GM21367 (cell line): ENCODE measurements at regions not wholly inside any gene's neighbourhood (a gene's known extent, or its start where the extent isn't known, plus 50 kb on each side); places are given as distances from the start of the nearest gene placed in this dataset.

Experiments
- ATAC-seq: cut with Tn5 transposase; IDR thresholded peaks from one replicate; pipeline ENCODE4 v1.9.1; 2021; ENCODE audit not compliant: unreplicated experiment

DNA sequence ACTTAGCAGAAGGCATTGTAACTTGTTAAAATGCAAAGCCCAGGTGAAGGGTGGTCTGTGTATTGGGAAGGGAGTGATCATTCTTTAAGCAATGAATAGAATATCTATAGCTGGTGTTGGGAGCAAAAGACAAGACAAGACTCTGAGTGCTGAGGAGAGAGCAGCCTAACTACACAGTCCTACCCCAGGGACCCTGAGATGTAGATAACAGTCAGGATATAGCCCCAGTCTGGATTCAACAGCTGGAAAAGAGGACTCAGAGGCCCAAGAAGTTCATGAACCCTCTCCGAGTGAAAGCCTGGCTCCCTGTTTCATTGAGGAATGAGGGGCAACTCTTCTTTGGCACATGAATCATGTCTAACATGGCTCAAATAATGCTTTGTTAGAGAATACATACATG, 310.7 kb upstream of the SLC14A2 start:
- no peak for ATAC-seq

DNA sequence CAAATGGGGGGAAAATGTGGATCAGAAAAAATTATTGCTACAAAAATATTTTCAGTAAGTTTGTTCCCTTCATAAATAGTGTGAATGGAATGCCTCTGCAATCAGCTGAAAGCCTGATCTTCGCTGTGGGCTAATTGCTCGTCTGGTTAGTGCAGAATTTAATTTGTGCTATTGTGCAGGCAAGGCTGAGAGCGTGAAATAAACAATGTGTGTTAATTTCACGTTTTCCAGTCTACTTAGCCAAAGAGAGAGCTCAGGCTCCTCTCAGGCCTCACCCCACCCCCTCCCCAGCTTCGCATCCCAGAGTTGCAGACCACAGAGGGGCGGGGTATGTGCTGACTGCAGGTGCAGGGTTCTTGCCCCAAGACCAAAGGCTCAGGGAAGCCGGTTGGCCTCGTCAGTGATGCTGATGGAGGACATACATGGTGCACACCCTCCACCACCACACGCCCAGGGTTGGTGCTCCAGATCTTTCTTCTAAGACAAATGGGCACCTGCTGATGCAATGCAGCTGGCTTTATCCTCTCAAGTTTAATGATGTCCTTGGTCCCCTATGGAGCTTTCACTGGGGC, 302.6 kb upstream of the SLC14A2 start:
- ATAC-seq = no peak

DNA sequence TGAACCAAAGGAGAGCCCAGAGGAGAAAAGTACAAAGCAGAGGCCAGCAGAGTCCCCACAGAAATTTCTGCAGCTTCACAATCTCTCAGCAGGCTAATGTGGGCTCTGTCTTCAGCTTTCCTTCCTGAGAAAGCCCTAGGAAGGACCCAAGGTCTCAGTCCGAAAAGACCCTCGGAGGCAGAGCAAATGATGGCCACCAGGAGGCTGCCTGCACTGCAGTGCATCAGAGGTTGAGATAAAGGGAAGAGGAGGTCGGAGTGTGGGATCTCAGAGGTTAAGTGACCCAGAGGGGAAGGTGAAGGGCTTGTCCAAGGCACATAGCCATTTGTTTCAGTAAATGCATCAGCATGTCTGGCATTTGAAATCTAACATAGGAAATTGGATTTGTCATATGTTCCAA, 299.1 kb upstream of the SLC14A2 start:
- no peak for ATAC-seq

DNA sequence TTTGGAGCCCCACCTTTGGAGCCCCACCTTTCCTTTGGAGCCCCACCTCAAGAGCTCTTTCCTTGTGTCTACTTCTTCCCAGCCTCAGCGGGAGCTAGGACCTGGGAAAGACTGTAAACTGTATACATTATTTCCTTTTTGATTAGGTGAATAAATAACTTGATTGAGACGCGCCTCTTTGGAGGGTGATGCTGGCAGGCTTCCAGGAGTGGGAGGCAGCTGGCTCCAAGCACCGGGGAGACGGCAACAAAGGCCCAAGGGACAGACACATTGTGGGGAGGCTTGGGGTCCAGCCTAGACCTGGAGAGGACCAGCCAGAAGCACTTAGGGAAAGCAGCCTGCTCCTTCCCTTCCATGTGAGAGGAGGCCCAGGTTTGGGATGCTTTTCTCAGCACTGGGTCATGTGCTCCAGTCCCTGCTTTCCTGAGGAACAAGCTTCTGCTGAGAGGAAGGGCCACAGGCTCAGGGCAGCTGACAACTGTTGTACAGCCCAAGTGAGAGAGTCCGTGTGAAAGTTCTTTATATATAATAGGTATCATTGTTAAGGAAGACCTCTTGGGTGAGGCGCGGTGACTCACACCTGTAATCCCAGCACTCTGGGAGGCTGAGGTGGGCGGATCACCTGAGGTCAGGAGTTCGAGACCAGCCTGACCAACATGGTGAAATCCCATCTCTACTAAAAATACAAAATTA, 297.2 kb upstream of the SLC14A2 start:
- ATAC-seq = no peak

DNA sequence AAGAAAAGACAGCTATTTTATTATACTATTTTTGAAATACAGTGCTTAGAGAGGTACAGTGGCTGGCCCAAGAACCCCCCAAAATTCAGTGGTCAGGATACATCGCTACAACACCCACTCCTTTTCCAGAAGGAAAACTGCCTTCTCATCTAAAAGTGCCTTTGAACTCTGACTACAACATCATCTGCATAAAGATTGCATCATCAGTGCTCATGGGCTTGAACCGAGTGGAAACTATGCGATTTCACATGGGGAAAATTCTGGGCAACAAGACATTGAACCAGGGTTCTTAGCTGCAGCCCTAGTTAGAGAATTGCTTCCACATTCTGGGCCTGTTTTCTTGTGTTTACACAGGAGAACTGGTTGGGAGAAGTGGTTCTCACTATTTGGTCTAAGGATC, 294.6 kb upstream of the SLC14A2 start:
- no peak for ATAC-seq

DNA sequence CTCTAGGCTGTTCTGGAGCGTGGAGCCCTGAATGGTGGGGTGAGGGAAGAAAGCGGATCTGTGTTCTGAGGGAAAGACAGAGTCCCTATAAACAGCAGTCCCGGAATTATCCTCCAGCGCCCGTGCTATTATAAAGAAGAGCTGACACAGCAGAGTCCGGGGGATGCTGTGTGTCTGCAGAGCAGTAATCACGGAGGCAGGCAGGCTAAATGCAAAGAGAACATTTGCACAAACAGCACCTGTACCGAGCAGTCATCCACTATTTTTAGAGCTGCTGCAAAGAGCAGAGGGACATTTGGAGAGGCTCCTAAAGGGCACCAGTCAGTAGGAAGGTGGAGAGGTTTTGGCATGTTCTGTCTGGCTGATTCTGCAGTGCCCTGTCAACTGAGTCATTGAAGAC, 293.8 kb upstream of the SLC14A2 start:
- no peak for ATAC-seq

DNA sequence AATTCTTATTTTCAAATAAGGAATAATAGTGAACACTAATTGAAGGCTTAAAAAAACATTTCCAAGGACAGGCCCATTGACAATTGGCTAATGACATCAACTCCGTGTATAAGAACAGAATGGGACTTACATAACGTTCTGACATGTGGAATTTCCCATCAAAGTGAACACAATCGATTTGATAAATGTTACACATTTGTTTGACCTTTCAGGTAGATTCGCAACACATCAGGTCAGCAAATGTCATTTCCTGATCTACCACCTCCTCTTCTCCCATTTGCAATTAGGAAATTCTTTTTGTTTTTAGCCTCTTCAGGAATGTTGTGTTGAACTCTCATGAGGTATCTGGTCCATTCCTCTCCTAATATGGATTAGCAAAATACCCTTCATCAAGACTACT, 292.9 kb upstream of the SLC14A2 start:
- ATAC-seq = no peak

DNA sequence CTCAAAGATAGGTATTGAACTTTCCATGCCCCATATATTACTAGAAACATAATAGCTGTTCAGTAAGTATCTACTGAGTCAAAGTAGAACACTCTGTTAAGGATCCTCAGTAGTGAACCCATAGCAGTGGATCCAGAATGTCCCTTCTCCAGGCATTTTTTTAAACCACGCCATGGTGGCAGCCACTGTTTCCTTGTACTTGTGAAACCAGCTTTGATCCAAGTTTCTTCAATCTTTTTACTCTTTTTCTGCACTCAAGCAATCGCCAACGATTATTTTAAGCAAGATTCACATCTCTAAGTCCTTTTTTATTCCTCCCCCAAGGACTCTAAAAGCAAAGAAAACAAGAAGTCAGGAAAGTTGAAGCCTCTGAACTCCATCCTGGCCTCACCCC, 291.2 kb upstream of the SLC14A2 start:
- ATAC-seq = no peak

DNA sequence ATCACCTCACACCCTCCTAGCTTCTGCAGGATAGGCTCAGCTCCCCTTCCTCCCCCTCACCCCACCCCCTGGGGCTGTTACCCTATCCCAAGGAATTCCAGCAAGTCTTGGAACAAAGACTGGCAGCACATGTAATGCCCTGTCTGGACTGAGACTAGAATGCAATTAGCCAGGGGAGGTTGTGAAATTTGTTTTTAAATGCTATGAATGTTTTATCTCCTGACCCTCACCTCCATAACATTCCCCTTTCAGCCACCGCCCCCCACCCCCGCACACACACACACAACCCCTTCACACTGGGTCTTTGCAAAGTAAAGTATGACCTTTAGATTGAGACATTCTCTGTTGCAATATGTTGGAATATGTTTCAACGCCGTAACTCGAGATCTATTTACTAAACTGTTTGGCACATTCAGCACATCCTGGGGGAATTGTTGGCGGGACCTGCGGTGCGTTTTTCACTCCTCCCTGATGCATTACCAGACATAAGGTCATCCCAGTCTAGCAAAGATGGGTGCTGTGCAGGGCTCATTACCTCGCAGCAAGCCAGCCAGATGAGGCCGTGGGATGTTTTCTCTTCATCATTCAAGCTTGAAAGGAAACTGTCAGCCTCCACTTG, 290.7 kb upstream of the SLC14A2 start:
- no peak for ATAC-seq

DNA sequence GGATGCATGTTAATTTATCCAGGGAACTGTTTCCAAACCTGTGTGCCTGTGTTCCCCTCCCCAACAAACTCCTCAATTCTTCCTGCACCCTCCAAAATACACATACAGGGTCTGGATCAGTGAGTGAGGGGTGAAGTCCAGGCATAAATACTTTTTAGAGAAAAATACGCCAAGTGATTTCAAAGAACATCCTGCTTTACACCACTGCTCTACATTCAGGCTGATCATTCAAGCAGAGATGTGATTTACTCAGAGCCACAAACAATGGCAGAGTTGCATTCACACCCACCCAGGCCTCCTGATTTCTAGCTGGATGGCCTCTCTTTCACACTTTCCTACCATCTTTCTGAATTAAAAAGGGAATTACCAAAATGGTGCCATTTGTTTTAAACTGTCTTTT, 289.5 kb upstream of the SLC14A2 start:
- no peak for ATAC-seq

DNA sequence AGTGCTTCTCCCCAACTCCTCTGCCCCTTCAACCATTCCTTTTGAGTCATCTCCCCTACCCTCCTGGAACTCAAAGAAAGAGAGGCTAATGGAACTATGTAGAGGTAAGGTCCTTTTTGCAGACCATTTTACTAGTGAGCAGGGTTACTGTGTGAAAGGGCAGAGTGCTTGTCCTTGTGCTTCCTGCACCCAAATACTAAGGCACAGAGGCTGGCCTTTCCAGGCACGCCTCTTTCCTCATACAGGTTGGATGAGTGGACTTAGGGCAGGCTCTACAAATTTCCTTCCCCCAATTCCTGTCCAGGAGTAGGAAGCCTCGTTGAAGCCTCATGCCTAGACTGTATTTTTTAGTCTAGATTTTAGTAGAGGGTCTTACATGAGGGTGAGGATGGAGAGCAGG, 288.8 kb upstream of the SLC14A2 start:
- ATAC-seq = no peak

DNA sequence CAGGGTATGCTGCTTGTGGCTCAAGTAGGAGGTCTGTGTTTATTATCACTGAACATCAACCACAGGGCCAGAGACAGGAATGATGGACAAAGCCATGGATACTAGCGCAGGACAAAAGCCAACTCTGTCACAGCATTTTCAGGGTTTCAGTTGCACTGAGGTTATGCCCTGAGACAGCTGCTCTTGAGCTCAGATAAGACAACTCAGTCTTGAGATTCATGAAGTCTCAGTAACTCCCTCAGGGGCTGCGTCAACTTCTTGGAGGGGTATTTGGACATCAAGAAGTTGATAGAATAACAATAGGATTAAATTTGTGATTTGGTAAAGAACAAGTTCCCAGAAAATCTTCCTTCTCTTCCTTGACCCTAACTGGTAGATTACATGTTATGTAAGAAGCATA, 287.0 kb upstream of the SLC14A2 start:
- no peak for ATAC-seq

DNA sequence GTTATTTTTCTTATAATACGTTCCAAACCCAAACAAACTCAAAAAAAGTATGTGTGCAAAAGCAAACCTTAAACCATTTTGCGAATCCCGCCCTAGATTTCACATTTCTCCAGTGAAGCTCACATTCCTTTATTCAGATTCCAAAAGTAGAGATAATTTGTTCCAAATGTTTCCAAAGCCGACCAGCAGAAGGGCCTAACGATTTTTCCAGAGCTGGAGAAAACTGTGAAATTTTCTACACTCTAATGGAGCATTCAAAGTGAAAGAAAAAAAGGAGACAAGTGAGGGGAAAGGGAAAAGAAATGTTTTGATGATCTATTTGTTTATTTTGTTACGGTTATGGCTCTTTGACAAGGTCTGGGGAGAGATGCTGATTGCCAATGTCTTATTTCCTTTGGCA, 286.5 kb upstream of the SLC14A2 start:
- no peak for ATAC-seq

DNA sequence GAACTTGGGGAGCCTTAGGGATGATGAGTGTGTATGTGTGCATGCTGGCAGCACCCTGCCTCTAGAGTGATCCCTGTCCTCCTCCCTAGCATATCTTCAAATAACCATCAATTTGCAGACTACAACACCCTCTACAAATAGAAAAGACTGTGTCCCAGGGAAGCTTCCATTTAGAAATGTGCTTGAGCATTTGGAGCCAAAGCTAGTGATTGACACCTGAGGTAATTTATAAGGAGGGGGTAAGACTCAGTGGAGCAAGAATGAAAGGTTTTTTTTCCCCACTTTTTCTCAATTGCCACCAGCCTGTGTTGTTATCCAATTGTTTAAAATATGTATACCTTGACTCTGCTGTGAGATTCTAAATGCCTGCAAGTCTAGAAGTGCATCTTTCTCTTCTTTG, 286.0 kb upstream of the SLC14A2 start:
- ATAC-seq = no peak

DNA sequence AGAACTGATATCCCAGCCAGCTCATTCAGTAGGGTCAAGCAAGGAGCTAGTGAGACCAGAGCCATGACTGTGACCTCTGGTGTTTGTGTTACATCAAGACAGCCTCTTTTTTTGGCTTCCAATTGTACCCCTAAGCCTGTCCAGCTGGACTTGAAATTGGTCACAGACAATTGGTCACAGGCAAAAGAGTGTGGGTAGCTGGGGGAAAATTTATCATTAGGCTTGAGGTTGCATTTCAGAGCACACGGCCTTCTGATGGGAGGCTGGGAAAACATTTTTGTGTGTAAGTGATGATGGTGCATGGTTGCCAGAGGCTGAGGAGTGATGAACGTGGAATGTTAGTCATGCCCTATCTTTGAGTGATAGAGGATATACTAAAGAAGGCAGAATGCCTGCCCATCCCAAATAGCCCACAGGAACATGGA, 285.1 kb upstream of the SLC14A2 start:
- no peak for ATAC-seq

DNA sequence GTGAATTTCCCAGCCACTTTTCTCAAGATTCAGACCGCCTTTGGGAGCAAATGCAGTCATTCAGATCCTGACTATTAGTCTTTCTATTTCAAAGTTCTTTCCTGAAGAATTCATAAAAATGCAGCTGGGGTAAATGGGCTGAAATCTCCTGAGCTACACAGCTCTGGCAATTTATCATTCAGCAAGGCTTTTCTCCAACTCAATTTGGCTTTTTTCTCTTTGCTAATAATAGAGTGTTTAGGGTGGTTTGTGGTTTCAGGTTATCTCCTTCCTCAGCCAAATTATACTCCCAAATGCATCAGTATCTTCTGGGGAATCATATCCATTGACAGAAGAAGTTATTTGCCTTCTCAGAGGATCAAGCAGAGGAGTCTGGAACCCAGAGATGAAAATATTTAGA, 282.4 kb upstream of the SLC14A2 start:
- no peak for ATAC-seq

DNA sequence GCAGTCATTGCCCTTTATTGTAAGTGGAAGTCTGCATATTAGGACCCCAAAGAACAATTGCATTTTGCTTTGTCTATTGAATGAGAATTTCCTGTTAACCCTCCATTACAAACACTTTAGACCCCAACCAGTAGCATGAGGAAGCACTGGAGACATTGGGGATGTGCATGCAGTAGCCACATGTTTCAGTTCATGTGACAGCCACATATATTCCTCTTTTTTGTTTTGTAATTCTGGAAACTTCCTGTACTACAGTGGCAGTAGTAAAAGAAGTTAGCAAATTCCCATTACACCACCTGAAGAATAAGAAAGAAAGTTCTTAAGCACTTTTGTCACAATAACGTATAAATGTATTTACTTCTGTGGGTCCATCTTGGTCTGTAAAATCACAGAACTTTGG, 281.1 kb upstream of the SLC14A2 start:
- ATAC-seq = no peak

DNA sequence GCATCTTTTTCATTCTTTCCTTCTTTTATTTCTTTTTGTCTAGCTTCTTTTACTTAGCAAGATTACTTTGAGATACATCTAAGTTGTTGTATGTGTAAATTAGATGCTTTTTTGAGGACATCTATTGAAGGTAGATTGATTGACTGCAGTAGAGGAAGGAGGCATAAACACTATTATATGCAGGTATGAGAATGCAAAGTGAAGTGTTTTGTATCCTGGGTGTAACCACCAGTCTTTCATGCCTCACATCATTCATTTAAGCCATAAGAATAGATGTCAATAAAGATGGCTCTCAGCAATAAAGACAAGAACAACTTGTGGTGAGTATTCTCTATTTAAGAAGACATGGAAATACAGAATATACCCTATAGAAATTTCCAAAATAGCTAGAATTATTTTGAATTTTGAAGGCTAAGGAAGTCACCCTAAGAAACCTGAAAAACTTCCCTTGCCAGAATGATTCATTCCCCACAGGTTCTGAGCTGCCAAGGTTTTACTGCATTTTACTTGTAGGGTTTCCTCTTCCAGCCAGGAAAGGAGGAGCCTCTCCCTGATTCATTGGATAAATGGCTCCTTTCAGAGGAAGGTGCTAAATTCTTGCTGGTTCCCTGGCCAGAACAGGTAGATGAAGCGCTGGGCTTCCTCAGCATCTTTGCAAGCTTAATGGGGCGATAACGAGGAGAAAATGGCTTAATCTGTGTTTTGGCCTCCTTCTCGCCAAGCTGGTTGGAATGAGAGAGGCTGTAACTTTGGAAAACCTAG, 279.8 kb upstream of the SLC14A2 start:
- no peak for ATAC-seq

DNA sequence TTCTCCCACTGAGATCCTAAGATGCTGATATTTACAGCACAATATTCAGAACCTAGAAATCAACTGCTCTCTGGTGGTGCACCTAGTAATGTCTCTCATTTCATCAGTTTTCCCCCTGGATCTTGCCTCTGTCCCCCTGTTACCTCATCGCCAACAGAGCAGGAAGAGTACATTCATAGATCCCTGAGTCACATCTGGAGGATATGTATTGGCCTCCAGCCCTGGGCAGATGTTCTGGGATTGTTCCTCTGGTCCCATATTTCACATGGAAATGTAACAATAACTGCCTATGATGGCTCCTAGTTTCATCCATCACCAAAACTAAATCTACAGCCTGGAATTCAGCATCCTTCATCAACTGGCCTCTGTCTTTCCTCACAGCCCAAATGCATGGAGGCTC, 278.8 kb upstream of the SLC14A2 start:
- no peak for ATAC-seq

DNA sequence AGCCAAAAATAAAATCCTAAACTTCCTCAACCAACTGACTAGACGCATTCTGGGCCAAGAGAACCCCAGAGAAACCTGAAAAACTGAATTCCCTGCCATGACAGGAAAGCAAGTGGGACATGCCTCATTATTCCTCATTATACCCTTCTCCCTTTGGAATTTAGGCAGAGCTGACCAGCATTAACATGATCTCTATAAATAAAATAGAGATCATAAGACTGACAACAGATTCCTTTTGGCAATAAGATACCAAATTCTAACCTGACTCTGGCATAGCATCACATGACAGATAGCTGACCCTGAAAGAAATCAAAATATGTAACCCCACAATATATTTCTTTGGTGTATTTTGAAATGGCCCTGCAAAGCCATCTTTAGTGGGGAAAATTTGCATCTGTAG, 277.8 kb upstream of the SLC14A2 start:
- ATAC-seq = no peak

DNA sequence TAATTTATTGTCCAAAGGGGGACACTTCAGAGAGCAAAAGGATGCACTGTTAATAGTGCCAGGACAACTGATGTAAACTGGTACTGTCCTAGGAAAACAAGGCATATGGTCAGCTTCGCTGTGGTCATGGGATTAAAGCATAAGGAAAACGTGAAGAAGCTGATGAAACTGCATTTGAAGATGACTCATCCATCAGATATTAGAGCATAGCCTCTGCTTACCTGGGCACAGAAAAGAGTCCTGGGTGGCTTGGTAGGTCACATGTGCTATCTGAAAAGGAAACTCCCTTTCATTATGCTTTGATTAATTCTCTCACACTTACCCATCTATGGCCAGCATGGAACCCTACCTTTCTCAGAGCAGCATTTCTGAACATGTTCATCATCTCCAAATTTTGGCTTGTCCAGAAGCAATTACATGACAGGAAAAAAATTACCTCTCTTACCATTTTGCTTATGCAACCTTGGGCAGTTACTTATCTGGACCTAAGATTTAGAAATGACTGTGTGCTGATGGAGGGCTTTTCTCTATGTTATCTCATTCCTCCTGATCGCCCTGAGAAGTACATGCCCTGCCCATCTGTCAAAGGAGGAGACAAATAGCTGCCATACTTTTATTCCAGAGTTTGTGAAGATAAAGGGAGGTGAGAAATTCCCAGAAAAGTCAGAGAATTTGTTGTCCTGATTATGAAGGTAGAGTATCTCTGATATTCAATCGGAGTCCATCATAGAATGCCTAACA, 275.3 kb upstream of the SLC14A2 start:
- no peak for ATAC-seq
